ENCODE measurements at regions not wholly inside any gene's neighbourhood (a gene's known extent, or its start where the extent isn't known, plus 50 kb on each side); places are given as distances from the start of the nearest gene placed in this dataset.

DNA sequence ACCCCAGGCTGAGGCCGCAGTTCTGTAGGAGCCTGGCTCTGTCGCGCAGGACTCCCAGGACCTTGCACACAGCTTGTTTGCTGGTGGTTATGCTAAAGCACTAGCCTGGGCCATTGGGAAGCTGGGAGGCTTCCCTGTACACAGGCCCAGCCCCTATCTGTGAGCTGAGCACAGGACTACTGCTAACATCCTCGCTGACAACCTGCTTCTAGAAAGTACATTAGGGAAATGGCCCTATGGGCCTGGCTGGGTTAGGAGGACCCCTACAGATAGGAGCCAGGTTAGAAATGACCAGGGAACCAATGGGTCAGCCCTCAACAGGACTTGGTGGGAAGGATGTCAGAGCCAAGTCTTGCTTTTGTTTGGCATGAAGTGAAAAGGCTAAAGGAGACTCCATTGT is 219.4 kb upstream of the LNX1 start:
- no peak for DNase-seq (ENCODE audit: low spot score)

DNA sequence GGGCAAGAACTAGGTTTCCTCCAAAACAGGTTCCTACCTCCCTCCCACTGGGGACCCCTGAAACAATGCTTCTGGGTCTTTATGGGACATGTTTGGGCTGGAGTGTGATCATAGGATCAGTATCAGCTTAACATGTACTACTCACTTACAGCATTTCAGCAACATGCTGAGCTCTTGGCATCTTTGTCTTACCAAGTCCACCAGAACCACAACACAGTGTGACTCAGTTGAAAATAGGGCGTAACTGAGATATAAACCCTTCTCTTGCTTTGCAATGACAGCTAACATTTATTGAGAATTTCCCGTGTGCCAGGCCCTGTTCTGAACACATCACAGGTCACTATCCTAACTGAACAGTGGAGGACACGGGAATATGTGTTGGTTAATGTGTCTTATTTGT is 218.5 kb upstream of the LNX1 start:
- no peak for DNase-seq (ENCODE audit: low spot score)

DNA sequence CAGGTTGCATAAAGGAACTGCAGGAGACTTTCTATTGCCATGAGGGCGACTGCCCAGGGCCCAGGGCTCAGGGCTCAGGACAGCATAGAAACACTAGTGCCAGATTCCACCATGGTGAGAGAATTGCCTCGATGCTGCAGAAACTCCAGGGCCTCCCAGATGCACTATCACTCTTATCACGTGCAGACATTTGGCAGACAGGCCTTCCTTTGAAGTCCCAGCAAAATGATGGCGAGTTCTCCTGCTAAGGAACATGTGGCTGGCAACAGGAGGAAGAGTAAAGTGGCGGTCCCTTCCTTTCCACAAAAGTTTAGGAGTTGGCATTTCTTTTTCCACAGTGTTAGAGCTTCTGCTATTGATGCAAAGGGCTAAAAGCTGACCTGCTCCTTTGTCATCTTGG is 214.0 kb upstream of the LNX1 start:
- DNase-seq (ENCODE audit: low spot score) = no peak

DNA sequence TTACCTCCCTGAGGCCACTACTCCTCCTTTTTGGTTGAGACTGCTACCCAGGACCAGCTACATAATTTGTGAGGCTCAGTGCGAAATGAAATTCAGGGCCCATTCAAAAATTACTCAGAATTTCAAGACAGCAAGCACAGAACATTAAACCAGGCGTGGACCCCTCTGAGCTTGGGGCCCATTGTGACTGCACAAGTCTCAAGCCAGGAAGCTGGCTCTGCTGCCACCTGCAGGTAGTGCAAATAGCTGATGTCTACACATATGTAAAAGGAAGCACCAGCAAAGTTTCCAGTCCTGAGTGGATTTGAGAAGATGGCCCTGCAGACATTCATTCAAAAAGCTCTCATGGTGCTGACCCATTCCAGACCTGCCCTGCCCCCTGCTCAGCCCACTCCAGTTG is 213.4 kb upstream of the LNX1 start:
- peak; percentile 23 for DNase-seq (ENCODE audit: low spot score)

DNA sequence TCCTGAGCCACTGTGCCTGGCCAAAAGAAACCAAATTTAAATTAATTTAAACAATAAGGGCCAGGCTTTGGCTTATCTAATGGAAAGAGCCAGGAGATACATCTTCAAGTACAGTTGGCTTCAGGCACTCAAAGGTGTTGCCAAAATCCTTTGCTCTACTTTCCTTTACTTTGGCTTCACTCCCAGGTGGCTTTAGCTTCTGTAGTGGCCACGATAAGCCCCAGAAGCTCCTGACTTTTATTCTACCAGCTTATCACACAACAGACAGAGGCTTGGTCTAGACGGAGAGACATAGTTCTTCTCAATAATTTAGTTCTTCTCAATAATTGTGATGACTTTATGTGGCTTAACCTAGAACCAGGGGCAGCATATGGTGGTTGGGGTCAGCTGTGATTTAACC is 211.2 kb upstream of the LNX1 start:
- no peak for DNase-seq (ENCODE audit: low spot score)

DNA sequence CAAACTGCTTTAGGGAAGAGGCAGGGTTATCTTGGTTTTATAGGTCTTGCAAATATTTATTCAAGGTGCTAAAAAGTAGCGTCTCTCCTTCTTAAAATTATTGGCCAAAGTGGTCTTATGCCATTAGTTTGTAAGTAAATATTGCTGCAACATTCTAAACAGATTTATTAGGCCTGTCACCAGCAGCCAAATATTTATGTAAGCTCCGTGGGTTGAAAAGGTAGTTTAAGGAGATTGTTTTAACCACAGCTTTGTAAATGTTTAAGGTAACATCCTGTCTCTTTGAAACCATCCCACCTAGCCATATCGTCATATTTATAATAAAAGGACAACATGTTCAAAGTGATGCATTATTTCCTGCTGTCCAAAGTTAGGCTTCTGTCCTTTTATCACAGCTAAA is 210.1 kb upstream of the LNX1 start:
- no peak for DNase-seq (ENCODE audit: low spot score)

DNA sequence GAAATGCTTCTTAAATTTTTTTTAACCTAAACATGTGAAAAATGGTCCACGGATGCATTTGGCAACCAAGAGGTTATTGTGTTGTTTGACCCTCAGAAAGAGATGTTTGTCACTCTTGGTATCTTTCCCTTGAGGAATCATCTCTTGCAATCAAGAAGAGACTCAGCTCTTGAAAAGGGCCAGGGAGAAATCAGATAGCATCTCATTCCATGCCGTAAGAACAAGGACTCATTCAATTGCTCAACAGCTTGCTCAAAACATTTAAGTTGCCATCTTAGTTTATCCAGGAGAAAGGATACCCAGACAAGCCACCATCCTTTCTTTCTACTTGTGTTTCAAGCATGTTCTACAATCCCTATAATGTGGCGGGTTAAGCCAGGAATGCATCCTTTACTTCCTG is 209.5 kb upstream of the LNX1 start:
- no peak for DNase-seq (ENCODE audit: low spot score)

DNA sequence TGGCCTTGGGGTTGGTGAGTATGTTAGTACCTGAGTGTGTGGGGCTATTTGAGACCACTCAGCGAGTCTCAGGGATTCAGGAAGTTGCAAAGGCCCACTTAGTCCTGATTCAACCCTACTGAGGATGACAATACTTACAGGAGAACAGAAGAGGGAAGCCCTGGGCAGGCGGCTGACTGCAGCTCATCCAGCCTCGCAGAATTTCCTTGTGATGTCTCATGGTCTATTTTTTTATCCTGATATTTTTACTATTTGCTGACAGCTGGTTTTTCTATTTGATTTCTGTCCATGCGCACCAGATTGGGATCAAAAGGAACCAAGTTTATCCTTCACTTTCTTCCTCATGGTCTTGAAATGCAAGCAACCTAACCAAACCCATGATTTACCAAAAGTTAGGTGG is 201.8 kb upstream of the LNX1 start:
- DNase-seq (ENCODE audit: low spot score) = no peak

DNA sequence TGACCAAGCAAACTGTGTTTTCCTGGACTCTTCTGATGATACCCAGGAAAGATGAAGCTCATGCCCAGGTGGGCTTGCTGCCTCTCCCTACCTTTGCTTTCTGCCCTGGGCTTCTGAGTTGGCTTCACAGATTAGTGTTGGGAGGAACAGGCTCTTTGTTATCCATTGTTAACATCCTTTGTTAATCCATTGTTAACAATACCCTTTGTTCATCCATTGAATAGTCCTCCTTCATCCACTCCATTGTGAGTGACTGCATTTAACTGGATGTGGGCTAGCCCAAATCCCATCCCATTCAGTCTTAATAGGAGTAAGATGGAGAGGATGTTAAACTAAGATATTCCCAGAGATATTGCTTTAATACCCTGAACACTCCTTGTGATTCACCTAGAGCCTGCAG is 199.0 kb upstream of the LNX1 start:
- DNase-seq (ENCODE audit: low spot score) = no peak

DNA sequence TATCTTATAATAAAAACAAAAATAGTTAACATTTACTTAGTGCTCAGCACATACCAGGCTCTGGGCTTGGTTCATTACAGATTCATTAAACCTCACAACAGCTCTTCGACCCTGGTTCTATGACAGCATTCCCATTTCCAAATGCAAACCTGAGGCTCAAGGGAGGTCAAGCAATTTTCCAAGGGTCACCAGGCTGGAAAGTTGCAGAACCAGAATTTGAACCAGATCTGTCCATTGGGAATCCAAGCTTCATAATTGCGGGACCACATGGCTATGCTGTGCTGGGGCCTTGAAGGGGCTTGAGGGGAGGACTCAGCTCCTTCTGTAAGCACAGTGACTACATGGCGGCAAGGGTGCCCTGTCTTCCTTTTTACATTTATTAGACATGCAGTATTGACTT is 197.3 kb upstream of the LNX1 start:
- DNase-seq (ENCODE audit: low spot score) = no peak

DNA sequence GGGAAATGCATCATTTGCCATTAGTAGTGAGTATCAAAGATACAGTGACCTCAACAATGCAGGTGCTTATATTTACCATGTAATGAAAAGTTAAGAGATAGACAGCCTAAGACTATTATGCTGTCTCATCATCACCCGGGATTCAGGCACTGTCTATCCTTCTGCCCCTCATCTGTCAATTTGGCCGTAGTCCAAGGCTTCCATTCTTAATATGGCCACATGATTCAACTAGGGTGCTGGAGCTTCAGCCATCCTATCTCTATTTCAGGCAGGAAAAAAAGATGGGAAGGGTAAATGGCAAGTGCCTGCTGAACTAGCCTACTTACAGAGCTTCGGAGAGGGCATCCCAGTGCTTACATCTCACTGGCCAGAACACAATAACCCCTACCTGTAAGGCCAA is 196.7 kb upstream of the LNX1 start:
- DNase-seq (ENCODE audit: low spot score) = no peak

DNA sequence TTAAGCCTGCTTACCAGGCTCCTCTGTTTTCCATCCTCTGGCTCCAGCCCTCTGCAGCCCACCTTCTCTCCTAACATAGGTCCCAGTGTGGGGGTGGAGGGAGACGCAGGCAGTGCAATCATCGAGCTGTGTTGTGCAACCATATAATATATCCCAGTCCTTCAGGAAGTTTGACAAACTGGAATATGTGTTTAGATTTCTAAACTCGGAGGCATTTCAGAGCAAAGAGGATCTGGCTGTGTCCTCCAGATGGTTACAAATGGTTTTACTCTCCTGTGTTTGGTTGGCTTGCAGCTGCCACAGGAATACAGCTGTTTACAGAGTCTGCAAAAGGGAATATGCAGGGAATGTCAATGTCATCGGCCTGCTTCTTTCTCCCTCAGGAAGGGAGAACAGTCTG is 195.3 kb upstream of the LNX1 start:
- peak; percentile 37 for DNase-seq (ENCODE audit: low spot score)

DNA sequence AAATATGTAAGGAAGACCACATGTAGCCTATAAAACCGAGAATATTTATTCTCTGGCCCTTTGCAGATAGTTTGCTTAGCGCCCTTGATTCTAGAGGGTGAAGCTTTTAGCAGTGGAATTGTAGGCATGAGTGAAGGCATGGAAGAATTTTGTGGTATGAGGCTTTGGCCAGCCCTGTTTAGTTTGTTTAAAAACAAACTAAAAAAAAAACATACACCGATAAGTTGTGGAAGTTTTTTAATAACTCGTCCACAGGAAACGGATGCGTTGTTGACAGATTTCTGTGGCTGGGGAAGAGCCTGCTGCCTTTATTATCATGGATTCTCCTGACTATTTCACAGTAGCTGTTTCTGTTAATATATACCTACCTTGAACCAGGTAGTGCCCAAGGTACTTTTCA is 194.7 kb upstream of the LNX1 start:
- DNase-seq (ENCODE audit: low spot score) = no peak

DNA sequence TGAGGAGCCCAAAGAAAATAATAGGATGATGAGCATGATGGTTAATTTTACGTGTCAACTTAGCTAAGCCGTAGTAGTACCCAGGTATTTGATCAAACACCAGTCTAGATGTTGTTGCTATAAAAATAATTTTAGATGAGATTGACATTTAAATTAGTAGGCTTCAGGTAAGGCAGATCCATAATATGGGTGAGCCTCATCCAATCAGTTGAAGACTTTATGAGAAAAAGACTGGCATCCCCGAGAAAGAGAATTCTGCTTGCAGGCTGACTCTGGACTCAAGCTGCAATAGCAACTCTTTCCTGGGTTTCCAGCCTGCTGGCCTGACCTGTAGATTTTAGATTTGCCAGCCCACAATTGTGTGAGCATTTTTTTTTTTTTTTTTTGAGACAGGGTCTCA is 192.8 kb upstream of the LNX1 start:
- DNase-seq (ENCODE audit: low spot score) = no peak

DNA sequence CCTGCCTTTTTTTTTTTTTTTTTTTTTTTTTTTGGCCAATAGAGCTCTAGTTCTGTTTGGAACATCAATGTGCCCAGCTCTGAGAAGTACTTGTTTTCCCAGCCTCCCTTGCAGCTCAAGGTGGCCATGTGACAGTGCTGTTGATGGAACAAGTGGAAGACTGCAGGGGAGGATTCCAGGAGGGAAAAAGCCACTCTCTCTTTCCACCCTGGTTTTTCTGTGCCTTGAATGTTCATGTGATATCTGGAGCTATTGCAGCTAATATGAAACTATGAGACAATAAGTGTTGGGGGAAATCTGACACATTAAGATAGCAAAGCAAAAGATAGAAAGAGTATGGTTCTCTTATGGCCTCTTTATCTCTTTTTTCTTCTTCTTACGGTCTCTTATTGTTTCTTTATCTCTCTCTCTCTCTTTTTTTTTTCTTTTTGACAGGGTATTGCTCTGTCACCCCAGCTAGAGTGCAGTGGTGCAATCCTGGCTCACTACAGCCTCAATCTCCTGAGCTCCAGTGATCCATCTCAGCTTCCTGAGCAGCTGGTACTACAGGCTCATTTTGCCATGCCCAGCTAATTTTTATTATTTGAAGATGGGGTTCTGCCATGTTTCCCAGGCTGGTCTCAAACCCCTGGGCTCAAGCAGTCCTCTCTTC is 192.0 kb upstream of the LNX1 start:
- no peak for DNase-seq (ENCODE audit: low spot score)

DNA sequence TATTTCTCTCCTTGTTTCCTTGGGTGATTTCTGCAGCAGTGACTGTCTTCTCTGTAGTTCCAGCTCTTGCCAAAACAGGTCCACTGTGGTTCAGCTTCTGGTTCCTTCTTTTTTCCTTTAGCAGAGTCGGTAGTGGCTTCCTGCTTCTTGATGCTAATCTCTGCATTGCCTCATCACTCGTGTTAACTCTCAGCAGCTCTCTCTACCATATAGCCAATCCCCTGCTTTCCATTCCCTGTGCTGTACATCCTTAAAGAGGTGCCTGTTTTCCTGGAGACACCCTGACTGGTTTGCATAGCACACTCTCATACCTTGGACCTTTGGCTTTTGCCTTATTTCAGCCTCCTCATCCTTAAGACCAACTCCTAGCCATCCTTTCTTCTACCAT is 191.2 kb upstream of the LNX1 start:
- DNase-seq (ENCODE audit: low spot score) = no peak

DNA sequence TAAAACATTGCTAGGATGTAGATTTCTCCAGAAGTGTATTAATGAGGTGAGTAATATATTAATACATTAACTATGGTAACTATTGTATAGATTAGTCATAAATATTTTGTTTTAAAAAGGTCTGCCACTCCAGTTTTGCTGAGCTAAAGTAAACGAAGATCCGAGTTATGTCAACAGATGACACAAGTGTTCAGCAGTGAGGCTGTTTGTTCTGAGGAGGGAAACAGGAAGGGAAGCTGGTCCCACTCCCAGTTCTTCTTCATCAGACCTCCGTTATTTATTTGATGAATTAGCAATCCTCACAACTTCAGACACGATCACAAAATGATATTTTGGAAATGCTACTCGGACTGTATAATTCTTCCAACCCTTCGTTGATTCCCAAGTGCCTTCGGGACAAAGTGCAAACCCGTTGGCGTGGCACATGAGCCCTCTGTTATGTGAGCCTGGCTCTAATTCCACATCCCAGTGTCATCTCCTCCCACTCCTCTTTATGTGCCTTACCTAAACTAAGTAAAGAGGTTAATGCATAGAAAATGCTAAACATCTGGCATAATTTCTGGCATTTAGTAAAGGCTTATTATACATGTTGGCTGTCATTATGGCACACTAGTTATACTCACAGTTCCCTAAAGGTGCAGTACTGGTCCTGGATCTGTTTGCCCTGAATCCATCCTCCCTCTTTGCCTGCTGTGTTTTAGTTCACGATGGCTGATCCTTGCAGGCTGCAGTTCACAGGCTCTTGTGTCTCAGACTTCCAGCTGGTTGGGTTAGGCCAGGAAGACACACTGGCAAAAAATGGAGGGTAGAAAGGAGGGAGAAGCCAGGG is 190.6 kb upstream of the LNX1 start:
- no peak for DNase-seq (ENCODE audit: low spot score)

DNA sequence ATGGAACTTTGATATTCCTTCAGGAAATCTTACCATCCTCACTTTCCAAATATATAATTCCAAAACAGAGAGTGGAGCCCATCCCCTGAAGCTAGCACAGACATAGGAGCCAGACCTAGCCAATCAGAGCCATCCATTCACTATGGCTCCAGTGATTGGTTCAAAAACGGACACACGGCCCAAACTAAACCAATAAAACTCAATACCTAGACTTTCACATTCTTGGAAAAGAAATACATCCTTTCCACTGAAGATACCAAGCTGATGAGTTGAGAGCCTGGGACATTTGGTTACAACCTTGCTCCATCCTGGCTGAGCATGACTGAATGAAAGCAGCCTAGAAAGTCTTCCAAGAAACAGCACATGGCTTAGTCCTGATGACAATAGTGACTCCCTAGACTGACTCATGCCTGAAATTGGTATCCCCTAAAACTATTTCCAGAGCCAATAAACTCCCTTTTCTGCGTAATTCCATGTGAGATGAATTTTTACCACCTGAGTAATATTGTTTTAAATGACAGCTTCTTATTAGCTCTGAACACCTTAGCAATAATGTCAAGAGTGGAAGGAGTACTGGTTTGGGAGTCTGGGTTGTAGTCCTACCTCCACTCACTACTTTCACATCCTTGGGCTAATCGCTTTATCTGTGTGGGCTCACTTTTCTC is 189.6 kb upstream of the LNX1 start:
- peak; percentile 25 for DNase-seq (ENCODE audit: low spot score)

DNA sequence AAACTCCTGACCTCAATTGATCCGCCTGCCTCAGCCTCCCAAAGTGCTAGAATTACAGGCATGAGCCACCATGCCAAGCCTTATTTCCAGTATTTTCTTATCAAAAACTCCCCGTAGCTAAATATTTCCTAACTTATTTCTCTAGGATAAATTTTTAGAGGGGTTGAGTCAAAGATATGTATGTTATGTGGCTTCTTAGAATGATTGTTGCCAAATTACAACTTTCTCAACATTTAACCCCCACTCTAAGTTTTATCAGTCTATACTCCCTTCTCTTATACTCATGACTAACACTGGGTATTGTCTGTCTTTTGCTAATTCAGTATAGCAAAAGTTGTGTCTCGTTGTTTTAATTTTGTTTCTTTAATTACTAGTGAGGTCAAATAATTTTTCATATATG is 187.7 kb upstream of the LNX1 start:
- DNase-seq (ENCODE audit: low spot score) = no peak

DNA sequence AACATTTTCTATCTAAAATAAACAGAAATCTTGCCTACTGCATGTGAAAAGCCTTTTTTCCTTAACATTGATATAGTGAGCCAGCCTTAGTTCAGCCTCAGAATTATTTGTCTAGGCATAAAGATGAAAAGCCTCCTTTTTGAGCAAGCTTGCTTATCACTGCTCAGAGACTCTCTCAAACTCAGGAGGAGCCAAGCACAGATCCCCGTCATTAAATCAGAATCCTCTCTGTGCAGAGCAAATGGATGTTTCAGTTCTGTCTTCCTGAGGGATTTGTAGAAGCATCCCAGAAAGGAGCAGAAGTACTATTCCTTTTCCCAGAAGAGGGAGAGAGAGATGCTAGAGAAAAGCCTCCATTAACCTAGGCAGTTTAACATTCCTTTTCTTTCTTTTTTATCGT is 186.9 kb upstream of the LNX1 start:
- DNase-seq (ENCODE audit: low spot score) = no peak

DNA sequence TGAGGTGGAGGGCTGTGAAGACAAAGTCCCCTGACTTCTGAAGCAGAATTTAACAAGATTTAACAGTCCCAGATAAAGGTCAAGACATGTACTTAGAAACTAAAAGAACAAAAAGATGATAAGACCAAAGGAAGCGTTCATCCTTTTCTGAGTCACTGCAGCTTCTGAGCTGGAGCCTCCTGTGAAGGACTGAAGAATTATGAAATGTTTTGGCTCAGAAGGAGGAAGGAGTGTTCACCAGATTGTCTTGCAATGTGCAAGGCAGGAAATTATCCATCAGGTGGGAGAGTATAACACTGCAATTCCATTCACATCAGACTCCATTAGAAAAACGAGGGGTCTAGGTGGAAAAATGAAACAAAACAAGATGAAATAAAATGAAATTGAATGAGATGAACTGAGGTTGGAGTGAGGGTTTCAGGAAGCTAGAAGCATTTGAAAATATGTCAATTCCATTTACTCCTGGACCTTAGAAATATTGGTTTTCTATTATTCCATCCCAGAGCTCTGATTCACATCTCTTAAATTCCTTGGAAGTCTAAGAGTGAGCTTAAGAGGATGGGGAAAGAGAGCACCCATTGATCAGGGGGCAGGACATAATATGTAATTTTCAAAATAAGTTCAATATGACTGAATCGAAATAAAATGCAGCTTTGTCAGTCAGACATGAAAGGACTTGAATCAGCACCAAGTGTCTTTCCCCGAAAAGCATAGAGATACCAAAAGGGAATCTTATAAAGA is 186.1 kb upstream of the LNX1 start:
- peak; percentile 82 for DNase-seq (ENCODE audit: low spot score)

DNA sequence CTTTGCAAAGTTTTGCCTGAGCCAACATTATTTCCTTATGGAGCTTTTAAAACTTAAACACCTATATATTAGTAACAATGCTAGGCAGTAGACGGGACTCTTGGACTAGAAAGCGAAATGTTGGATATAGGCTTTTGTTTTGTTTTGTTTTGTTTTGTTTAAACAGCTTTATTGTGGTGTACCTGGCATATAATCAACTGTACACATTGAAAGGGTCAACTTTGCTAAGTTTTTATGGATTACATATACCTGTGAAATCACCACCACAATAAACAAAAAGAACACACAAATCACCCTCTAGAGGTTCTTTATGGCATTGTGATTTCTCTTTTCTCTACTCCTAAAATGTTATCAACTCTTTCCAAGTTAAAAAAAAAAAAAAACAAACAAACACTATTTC is 184.9 kb upstream of the LNX1 start:
- DNase-seq (ENCODE audit: low spot score) = no peak

DNA sequence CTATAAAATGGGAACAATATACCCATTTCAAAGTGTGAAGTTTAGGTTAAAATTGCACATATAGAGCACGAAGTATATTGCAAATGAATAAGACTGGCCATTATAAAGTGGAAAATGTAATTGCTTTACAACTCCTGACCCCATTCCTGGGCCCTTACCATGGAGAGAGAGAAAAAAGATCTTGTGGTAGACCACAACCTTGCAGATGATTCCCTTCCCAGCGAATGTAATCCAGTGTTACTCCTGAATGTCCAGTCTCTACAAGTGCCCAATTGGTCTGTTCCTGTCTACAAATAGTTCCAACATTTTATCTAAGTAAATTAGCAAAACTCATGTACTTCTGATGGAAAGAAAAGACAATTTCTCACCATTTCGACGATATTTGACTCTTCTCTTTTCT is 184.1 kb upstream of the LNX1 start:
- no peak for DNase-seq (ENCODE audit: low spot score)
